NCI-H82 treated with DMSO at 0.1 percent for 48 hours (cell line): ENCODE measurements at regions not wholly inside any gene's neighbourhood (a gene's known extent, or its start where the extent isn't known, plus 50 kb on each side); places are given as distances from the start of the nearest gene placed in this dataset.

ENCODE experiments used
- DNase-seq: peaks from one replicate; lab custom pipeline; 2025; ENCODE audit not compliant: unreplicated experiment; lab: John Stamatoyannopoulos, UW

- no peak for DNase-seq
Observed at GRCh38 chr10:88195841-88196240, 332.4 kb downstream of the PTEN start.

- no peak for DNase-seq
Observed at GRCh38 chr10:88196291-88196690, 332.9 kb downstream of the PTEN start.

DNA sequence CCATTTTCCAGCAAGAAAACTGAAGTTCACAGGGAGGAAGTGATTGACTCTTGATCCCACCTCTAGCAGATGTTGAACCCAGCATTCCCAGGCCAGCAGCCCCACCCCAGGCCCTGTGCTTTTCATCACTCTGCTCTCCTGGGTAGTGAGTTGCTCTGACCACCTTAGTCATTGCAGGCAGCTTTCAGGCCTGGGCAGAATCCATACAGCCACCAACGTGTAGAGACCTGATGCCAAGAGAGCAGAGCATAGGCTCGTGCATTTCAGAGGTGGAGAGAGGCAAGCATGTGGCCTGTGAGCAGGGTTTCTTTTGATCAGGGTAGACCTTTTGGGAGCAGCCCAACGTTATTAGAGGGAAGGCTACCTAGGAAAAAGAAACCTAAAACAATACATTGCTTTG lies 334.6 kb downstream of the PTEN start:
- DNase-seq = no peak

DNA sequence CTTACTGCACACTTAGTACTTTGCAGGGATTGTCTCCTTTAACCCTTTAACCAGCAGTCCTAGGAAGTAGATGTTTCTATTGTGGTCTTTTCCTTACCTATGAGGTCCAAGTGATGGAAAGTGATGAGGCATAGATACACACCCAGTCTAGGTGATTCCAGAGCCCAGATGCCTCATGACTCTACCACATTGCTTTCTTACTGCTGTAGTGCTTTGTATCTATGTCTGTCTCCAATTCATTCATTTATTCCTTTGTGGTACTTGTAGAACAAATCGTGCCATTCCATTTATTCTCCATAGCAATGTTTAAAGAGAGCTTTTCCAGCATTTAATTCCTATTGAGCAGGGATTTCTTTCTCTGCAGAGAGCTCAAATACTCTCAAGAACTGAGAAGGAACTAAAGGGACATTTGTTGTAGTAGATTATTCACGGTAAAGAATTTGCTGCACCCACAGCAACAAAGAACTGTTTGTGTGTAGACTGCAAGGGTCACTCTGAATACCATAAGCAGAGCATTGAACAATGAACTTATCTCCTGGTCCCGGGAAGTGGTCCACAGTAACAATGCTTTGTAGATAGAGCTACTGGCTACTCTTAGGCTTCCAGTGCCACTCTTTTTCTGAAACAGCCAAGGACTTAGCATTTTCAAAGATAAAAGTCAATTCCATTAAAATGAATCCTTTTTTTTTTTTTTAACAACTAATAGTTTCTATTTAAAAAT lies 337.0 kb downstream of the PTEN start:
- no peak for DNase-seq

- DNase-seq = no peak
Observed at GRCh38 chr10:88205842-88206446, 342.5 kb downstream of the PTEN start.

GRCh38 chr10:88207121-88207546 lies 343.7 kb downstream of the PTEN start:
- no peak for DNase-seq

DNA sequence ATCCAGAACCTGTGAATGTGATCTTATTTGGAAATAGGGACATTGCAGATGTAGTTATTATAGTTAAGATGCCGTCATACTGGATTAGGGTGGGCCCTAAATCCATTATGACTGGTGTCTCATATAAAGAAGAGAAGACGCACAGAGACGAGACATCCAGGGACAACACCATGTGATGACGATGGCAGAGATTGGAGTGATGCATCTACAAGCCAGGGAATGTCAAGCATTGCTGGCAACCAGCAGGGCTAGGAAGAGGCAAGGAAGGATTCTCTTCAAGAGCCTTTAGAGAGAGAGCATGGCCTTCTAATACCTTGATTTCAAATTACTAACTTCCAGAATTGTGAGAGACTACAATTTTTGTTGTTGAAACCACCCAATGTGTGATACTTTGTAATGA lies 345.8 kb downstream of the PTEN start:
- no peak for DNase-seq

DNA sequence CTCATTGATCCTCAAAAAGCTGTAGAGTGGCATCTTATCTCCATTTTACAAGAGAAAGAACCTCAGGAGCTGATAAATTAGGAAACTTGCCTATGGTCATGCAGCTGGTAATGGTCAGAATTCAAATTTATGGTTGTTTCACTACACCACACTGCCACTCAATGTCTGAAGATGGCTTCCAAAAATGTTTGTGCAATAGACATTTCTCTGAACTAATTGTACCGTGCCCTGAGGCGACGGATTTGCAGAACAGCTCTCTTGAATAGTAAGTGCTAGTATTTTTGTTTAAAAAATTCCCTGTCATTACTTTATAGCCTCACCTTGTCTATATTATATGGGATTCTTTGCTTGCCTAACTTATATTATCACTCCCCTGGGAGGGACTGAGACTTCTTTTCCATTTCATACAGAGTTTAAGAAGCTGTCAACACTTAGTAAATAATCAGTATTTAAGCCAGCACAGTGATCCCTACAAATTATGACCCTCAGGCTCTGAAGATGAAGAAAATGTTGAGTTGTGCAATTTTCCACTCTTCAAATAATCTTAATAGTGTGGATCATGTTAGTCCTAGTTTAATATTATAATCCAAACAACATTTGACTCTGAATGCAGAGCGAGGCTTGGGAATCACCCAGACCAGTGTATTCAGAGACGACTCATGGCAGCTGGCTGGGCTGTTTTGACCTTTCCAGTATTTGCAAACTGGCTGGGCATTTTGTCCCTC lies 346.6 kb downstream of the PTEN start:
- DNase-seq = no peak

GRCh38 chr10:88211230-88211629 lies 347.8 kb downstream of the PTEN start:
- DNase-seq = no peak

- DNase-seq = no peak
Observed at GRCh38 chr10:88212069-88212468, 348.6 kb downstream of the PTEN start.

GRCh38 chr10:88213065-88213605 lies 349.7 kb downstream of the PTEN start:
- no peak for DNase-seq

- DNase-seq = no peak
Observed at GRCh38 chr10:88216976-88217375, 353.6 kb downstream of the PTEN start.

DNA sequence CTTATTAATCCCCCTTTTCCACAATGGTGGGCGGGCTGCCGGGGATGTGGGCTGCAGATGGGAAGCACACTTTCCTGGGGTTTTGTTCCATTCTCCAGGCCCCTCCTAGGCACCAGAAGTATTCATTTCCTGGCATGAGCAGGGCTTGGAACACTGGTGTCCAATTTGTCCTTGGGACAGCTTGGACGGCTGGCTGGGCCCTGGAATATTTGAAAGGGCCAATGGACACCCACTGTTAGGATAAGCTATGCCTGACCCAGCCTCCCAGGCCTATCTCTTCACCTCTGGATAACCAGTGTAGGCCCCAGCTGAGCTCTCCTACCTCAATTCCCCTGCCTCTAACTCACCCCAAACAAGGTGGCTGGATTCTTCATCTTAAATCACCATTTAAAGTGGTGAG lies 354.9 kb downstream of the PTEN start:
- DNase-seq = no peak

- no peak for DNase-seq
Observed at GRCh38 chr10:88219753-88220152, 356.3 kb downstream of the PTEN start.

- no peak for DNase-seq
Observed at GRCh38 chr10:88221010-88221973, 357.9 kb downstream of the PTEN start.

DNA sequence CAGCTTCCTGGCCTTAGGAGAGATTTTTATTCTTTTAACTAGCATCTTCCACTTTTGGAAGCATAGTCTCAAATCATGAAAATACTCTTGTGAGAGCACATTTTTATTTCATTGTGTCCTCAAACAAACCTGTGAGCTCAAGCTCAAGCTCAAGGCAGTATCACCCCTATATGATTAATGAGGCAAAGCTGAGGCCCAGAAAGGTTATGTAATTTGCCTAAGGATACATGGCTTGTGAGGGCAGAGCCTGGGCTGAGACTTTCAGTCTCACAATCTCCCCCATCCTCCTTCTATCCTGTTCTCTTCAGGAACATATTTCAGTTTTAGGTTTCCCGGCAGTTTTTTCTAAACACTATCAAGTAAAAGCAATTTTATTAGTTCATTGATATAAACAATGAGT lies 359.5 kb downstream of the PTEN start:
- no peak for DNase-seq
